PC-3 (cell line): ENCODE measurements at regions not wholly inside any gene's neighbourhood (a gene's known extent, or its start where the extent isn't known, plus 50 kb on each side); places are given as distances from the start of the nearest gene placed in this dataset.

Source experiments
- ATAC-seq: fragments of 200-7000 bp; cut with Tn5 transposase; 2 replicates; pipeline ENCODE4 v1.9.1; 2020; ENCODE audit warnings: mild to moderate bottlenecking, moderate library complexity
- BruUV-seq: library from RNA; stranded (reverse); fragments of 400-500 nt; replicated peaks from 2 replicates; lab custom pipeline; 2021; lab: Mats Ljungman, UMichigan
- CTCF ChIA-PET: fragments of 300-600 bp; sonication (Branson Sonifier 250); formaldehyde crosslinking; loops from one replicate; lab custom pipeline; 2022; ENCODE audit warnings: antibody characterized with exemption; lab: Charles Lee
- POLR2A ChIA-PET: fragments of 300-600 bp; sonication (Branson Sonifier 250); formaldehyde crosslinking; loops from one replicate; lab custom pipeline; 2022; ENCODE audit warnings: antibody characterized with exemption; ENCODE audit not compliant: unreplicated experiment; lab: Charles Lee
- DNase-seq: peaks from one replicate; pipeline ENCODE4 v3.0.0-alpha.2; 2015
- H2AFZ ChIP-seq: fragments of 300-600 bp; sonication (generic); 2 replicates; pipeline ENCODE4 v1.6.0; 2016; ENCODE audit warnings: antibody characterized with exemption, low read length
- H3F3A ChIP-seq: fragments of 300-600 bp; sonication (generic); one replicate; pipeline ENCODE4 v1.6.0; 2017; ENCODE audit warnings: antibody characterized with exemption, low read length, control low read depth, mild to moderate bottlenecking; ENCODE audit not compliant: unreplicated experiment
- H3K27ac ChIP-seq: fragments of 300-600 bp; sonication (generic); 2 replicates; pipeline ENCODE4 v1.5.1; 2016; ENCODE audit warnings: mild to moderate bottlenecking, low read length
- H3K27me3 ChIP-seq: fragments of 300-600 bp; sonication (generic); 2 replicates; pipeline ENCODE4 v1.6.1; 2016; ENCODE audit warnings: low read length, mixed read lengths
- H3K36me3 ChIP-seq: fragments of 300-600 bp; sonication (generic); 2 replicates; pipeline ENCODE4 v1.6.1; 2016; ENCODE audit warnings: low read depth, mixed run types, low read length, mixed read lengths
- H3K4me1 ChIP-seq: fragments of 300-600 bp; sonication (generic); 2 replicates; pipeline ENCODE4 v1.5.1; 2016; ENCODE audit warnings: low read length; ENCODE audit not compliant: insufficient read depth
- H3K4me2 ChIP-seq: fragments of 300-600 bp; sonication (generic); 2 replicates; pipeline ENCODE4 v1.6.0; 2016; ENCODE audit warnings: low read length
- H3K4me3 ChIP-seq: fragments of 300-600 bp; sonication (generic); 2 replicates; pipeline ENCODE4 v1.5.1; 2016; ENCODE audit warnings: mild to moderate bottlenecking, low read length, mixed read lengths
- H3K79me2 ChIP-seq: fragments of 300-600 bp; sonication (generic); 2 replicates; pipeline ENCODE4 v1.6.1; 2017; ENCODE audit warnings: low read length, mixed read lengths
- H3K9ac ChIP-seq: fragments of 300-600 bp; sonication (generic); 2 replicates; pipeline ENCODE4 v1.6.0; 2016; ENCODE audit warnings: mild to moderate bottlenecking, low read length
- H3K9me2 ChIP-seq: fragments of 300-600 bp; sonication (generic); replicated peaks from 2 replicates; pipeline ENCODE4 v1.6.1; 2016; ENCODE audit warnings: mixed run types, low read length, mixed read lengths
- H3K9me3 ChIP-seq: fragments of 300-600 bp; sonication (generic); 2 replicates; pipeline ENCODE4 v1.6.1; 2016; ENCODE audit warnings: low read length, mixed read lengths
- H4K20me1 ChIP-seq: fragments of 300-600 bp; sonication (generic); 2 replicates; pipeline ENCODE4 v1.6.1; 2016; ENCODE audit warnings: low read length, mixed read lengths
- CTCF ChIP-seq: fragments of 300-600 bp; sonication (generic); conservative IDR thresholded peaks from 2 replicates; pipeline ENCODE4 v1.5.1; 2017; ENCODE audit warnings: antibody characterized with exemption, low read depth, mild to moderate bottlenecking, low read length
- EZH2 ChIP-seq: fragments of 300-600 bp; sonication (generic); IDR thresholded peaks from one replicate; pipeline ENCODE4 v1.6.1; 2017; ENCODE audit warnings: antibody characterized with exemption, mild to moderate bottlenecking, low read length; ENCODE audit not compliant: unreplicated experiment
- EZH2phosphoT487 ChIP-seq: fragments of 300-600 bp; sonication (generic); IDR thresholded peaks from 2 replicates; pipeline ENCODE4 v1.6.1; 2018; ENCODE audit warnings: mild to moderate bottlenecking, antibody characterized with exemption, low read length, borderline replicate concordance
- intact Hi-C: fragments of 100-400 bp; cut with micrococcal nuclease; formaldehyde crosslinking; loops from 2 replicates; pipeline ENCODE4 v1.9.0; 2023

DNA sequence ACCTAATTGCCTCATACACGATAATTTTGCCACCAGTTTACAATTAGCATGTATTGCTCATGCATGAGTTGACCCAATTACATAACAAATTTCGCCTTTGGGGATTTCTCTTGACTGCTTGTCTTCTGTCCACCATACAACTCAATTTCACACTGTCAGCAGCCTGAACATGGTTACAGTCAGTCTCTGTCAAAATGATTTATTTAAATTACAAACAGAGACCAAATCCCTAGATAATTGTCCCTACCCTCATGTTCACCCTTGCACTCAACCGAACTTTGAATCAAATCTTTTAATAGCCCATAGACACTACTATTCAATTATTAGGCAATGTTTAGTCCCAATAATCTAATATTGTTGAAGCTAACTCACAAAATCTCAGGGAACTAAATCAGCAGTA is 59.7 kb upstream of the NEBL start:
- CTCF ChIA-PET: no interaction called here

GRCh38 chr10:20955355-20955893 is 58.3 kb upstream of the NEBL start:
- Histone ChIP-seq H3K4me1 (no peaks in the 10 kb centered on the region), H3K9me2 (no peaks in the 10 kb centered on the region), H3K27ac (no peak overlapping the region), H3K36me3 (no peaks in the 10 kb centered on the region), H3K4me2 (no peak overlapping the region), H4K20me1 (no peaks in the 10 kb centered on the region), H3F3A (no peaks in the 10 kb centered on the region), H2AFZ (no peak overlapping the region), H3K27me3 (no peaks in the 10 kb centered on the region), H3K79me2 (no peaks in the 10 kb centered on the region), H3K9ac (no peak overlapping the region), H3K4me3 (no peak overlapping the region), H3K9me3 (no peaks in the 10 kb centered on the region)
- intact Hi-C loops: no loop called here
- DNase-seq (no peak), ATAC-seq (no peak)
- TF ChIP-seq EZH2 (no peak), EZH2phosphoT487 (no peak), CTCF (no peak)
- ChIA-PET POLR2A (no interaction called here), CTCF (no interaction called here)
- no TSS peak for BruUV-seq

More for the DNA sequence above, 59.7 kb upstream of the NEBL start:
- no peaks in the 10 kb centered on the region for H4K20me1 ChIP-seq
- no peaks in the 10 kb centered on the region for H3K27me3 ChIP-seq
- H3K79me2 ChIP-seq: no peaks in the 10 kb centered on the region
- H3K36me3 ChIP-seq: no peaks in the 10 kb centered on the region
- no peak overlapping the region for H3K9ac ChIP-seq
- no peaks in the 10 kb centered on the region for H3K9me3 ChIP-seq
- H3K27ac ChIP-seq: no peak overlapping the region
- POLR2A ChIA-PET: no interaction called here
- DNase-seq: no peak
- no peak overlapping the region for H3K4me3 ChIP-seq
- H3K9me2 ChIP-seq: no peaks in the 10 kb centered on the region
- no peaks in the 10 kb centered on the region for H3F3A ChIP-seq
- H3K4me2 ChIP-seq: no peak overlapping the region
- TF ChIP-seq EZH2 (no peak), CTCF (no peak), EZH2phosphoT487 (no peak)
- no peak overlapping the region for H2AFZ ChIP-seq
- intact Hi-C loops: no loop called here
- no TSS peak for BruUV-seq
- no peak for ATAC-seq
- no peaks in the 10 kb centered on the region for H3K4me1 ChIP-seq

DNA sequence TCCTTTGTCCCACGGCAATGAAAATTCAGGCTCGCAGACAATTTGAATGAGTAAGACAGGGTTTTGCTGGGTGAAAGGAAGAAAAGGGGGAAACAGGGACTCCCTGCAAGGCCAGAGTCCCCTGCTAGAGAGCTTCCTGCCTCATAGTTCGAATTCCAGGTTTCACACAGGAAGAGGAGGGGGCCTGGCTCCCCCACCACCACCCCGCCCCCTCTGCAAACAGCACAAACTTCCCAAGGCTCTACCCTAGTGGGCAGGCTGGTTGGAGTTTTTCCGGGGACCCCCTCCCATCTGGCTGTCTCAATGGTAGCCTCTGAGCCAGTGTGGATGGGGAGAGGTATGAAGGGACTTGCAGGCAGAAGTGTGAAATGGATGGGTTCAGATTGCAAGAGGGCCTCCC is 57.4 kb upstream of the NEBL start:
- ATAC-seq (no peak), DNase-seq (no peak)
- H3K27ac ChIP-seq: no peak overlapping the region
- no peaks in the 10 kb centered on the region for H3K27me3 ChIP-seq
- H3K9me3 ChIP-seq: no peaks in the 10 kb centered on the region
- ChIA-PET POLR2A (no interaction called here), CTCF (no interaction called here)
- H3K9ac ChIP-seq: no peak overlapping the region
- no peaks in the 10 kb centered on the region for H3K79me2 ChIP-seq
- no peaks in the 10 kb centered on the region for H3K9me2 ChIP-seq
- BruUV-seq: no TSS peak
- H2AFZ ChIP-seq: no peak overlapping the region
- intact Hi-C loops: no loop called here
- TF ChIP-seq CTCF: no peak
- TF ChIP-seq EZH2phosphoT487: no peak
- no peak for TF ChIP-seq EZH2
- H3K4me3 ChIP-seq: no peak overlapping the region
- H4K20me1 ChIP-seq: no peaks in the 10 kb centered on the region
- no peaks in the 10 kb centered on the region for H3K4me1 ChIP-seq
- H3K36me3 ChIP-seq: no peaks in the 10 kb centered on the region
- H3F3A ChIP-seq: no peaks in the 10 kb centered on the region
- no peak overlapping the region for H3K4me2 ChIP-seq
